B cell (primary cell): ENCODE measurements at regions not wholly inside any gene's neighbourhood (a gene's known extent, or its start where the extent isn't known, plus 50 kb on each side); places are given as distances from the start of the nearest gene placed in this dataset.

Experiments
- EZH2 ChIP-seq: IDR thresholded peaks from 2 replicates; pipeline ENCODE4 v1.6.1; 2012; ENCODE audit warnings: borderline replicate concordance, low read depth, mild to moderate bottlenecking, moderate library complexity, low read length; ENCODE audit not compliant: insufficient read depth, poor library complexity, severe bottlenecking
- TF ChIP-seq, protein P1 (sequence below): fragments of 200-600 bp; IDR thresholded peaks from one replicate; pipeline ENCODE4 v1.8.0; 2022; ENCODE audit warnings: antibody characterized with exemption, mild to moderate bottlenecking

DNA sequence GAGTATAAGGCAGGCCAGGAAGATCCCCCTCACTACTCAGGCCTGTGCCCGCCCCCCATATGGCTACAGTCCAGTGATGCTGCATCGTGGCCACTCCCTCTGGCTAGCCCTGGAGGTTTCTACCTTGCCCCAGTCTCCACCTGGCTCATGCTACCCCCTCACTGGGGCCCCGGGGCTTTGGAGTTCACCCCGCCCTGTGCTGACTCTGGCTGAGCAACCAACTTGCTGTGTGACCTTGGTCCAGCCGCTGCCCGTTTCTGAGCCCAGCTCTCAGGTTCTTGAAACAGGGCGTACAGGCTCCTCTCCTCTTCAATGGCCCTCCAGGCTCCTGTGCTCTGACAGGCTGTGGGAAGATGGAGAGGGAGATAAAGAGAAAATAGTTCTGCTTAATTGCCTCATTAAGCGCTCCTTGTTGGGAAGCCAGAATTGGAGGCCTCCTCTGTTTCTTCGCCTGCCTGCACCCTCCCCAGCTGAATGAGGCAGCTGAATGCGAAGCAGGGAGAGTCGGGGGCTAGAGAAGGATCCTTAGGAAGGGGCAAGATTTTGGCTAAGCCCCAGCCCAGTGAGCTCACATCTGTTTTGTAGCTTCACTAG lies 138.2 kb upstream of the NCOR2 start:
- TF ChIP-seq, protein P1, sequence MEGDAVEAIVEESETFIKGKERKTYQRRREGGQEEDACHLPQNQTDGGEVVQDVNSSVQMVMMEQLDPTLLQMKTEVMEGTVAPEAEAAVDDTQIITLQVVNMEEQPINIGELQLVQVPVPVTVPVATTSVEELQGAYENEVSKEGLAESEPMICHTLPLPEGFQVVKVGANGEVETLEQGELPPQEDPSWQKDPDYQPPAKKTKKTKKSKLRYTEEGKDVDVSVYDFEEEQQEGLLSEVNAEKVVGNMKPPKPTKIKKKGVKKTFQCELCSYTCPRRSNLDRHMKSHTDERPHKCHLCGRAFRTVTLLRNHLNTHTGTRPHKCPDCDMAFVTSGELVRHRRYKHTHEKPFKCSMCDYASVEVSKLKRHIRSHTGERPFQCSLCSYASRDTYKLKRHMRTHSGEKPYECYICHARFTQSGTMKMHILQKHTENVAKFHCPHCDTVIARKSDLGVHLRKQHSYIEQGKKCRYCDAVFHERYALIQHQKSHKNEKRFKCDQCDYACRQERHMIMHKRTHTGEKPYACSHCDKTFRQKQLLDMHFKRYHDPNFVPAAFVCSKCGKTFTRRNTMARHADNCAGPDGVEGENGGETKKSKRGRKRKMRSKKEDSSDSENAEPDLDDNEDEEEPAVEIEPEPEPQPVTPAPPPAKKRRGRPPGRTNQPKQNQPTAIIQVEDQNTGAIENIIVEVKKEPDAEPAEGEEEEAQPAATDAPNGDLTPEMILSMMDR: no peak
- no peak for TF ChIP-seq EZH2
